ENCODE measurements at regions not wholly inside any gene's neighbourhood (a gene's known extent, or its start where the extent isn't known, plus 50 kb on each side); places are given as distances from the start of the nearest gene placed in this dataset.

DNA sequence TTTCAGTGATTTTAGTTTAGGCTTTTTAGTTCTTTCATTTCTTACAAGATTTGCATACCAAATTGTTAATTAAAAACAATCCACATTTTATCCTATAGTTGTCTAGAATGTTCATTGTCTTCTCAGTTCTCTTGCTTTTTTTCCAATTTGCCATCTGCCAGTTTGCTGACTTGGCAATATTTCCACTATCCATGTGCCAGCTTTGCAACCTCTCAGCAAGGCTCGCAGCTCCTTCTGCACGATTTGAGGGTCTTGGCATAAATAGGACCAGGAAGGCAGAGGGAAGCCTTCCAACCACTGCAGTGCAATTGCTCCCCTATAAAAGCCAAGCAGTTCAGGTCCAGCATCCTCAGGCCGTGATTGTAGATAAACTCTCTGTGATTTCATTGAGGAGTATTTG lies 306.8 kb upstream of the FMN2 start:
- no peak overlapping the region for H3K27ac ChIP-seq (ENCODE audit: low read depth, low read length)
- H3K9me3 ChIP-seq (ENCODE audit: control insufficient read depth in 5 of 5, low read length in 5 of 5), result peaks cover 0 to 5% (median 0%) of the 10 kb centered on the region in 5 donors

DNA sequence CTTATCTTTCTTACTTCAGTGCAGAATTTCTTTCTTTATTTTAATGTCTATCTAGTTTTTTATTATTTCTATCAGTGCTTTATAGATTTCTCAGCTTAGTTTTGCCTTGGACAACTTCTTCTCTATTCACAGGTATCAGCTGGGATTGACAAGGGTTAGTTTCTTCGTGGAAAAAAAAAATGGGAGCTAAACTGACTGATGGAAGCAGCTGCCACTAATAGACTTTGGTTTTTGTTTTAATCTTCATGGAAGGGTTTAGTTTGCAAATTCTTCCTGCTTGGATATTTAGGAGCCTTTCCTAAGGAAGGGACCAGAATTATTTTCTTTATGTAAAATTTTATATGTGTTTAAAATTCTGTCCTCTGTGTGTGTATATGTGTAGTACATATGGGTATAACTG lies 306.1 kb upstream of the FMN2 start:
- H3K27ac ChIP-seq (ENCODE audit: low read depth, low read length), result no peak overlapping the region
- peaks cover 0 to 5% (median 0%) of the 10 kb centered on the region in 5 donors for H3K9me3 ChIP-seq (ENCODE audit: control insufficient read depth in 5 of 5, low read length in 5 of 5)
- H3K36me3 ChIP-seq (ENCODE audit: control insufficient read depth in 5 of 5, insufficient read depth in 5 of 5, low read length in 5 of 5), result no peaks in the 10 kb centered on the region
- H3K9ac ChIP-seq (ENCODE audit: low read length in 5 of 5), result no peak overlapping the region
- no peaks in the 10 kb centered on the region for H3K4me1 ChIP-seq (ENCODE audit: control insufficient read depth in 5 of 5, insufficient read depth in 5 of 5, low read length in 5 of 5)
- H3K27me3 ChIP-seq (ENCODE audit: control insufficient read depth in 5 of 5, insufficient read depth in 4 of 5, low read length in 5 of 5), result peaks cover 0 to 4% (median 3%) of the 10 kb centered on the region in 5 donors
- no peak overlapping the region for H3K4me3 ChIP-seq (ENCODE audit: low read depth in 1 of 5, low read length in 5 of 5)

More for the DNA sequence above, 306.8 kb upstream of the FMN2 start:
- peaks cover 0 to 4% (median 3%) of the 10 kb centered on the region in 5 donors for H3K27me3 ChIP-seq (ENCODE audit: control insufficient read depth in 5 of 5, insufficient read depth in 4 of 5, low read length in 5 of 5)
- no peak overlapping the region for H3K9ac ChIP-seq (ENCODE audit: low read length in 5 of 5)
- no peaks in the 10 kb centered on the region for H3K4me1 ChIP-seq (ENCODE audit: control insufficient read depth in 5 of 5, insufficient read depth in 5 of 5, low read length in 5 of 5)
- H3K4me3 ChIP-seq (ENCODE audit: low read depth in 1 of 5, low read length in 5 of 5), result no peak overlapping the region
- no peaks in the 10 kb centered on the region for H3K36me3 ChIP-seq (ENCODE audit: control insufficient read depth in 5 of 5, insufficient read depth in 5 of 5, low read length in 5 of 5)

- Histone ChIP-seq H3K4me1 (ENCODE audit: control insufficient read depth in 5 of 5, insufficient read depth in 5 of 5, low read length in 5 of 5) (no peaks in the 10 kb centered on the region), H3K4me3 (ENCODE audit: low read depth in 1 of 5, low read length in 5 of 5) (no peak overlapping the region)
These were observed 305.2 kb upstream of the FMN2 start for GRCh38 chr1:239786464-239786863.

DNA sequence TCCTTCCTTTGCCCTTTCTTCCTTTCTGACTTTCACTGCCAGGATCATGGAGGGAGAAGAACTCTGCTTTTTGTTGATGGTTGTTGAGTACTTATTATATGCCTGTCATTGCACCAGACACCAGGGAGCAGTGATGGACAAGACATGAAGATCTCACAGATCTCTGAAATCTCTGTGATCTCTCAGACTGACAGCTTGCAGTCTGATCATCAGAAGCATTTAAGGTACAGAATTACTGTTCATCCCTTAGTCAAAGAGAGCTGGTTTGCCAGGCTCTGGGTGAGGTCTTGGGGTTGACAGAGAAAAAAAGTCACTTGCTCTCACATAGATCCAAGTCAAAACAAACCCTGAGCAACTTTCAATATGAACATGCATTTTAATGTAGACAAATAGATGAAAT lies 299.5 kb upstream of the FMN2 start:
- Histone ChIP-seq H3K27ac (ENCODE audit: low read depth, low read length) (no peak overlapping the region), H3K36me3 (ENCODE audit: control insufficient read depth in 5 of 5, insufficient read depth in 5 of 5, low read length in 5 of 5) (no peaks in the 10 kb centered on the region), H3K27me3 (ENCODE audit: control insufficient read depth in 5 of 5, insufficient read depth in 4 of 5, low read length in 5 of 5) (peaks cover 0 to 3% (median 0%) of the 10 kb centered on the region in 5 donors), H3K4me3 (ENCODE audit: low read depth in 1 of 5, low read length in 5 of 5) (no peak overlapping the region), H3K4me1 (ENCODE audit: control insufficient read depth in 5 of 5, insufficient read depth in 5 of 5, low read length in 5 of 5) (peaks cover 0 to 3% (median 0%) of the 10 kb centered on the region in 5 donors), H3K9ac (ENCODE audit: low read length in 5 of 5) (no peak overlapping the region), H3K9me3 (ENCODE audit: control insufficient read depth in 5 of 5, low read length in 5 of 5) (no peaks in the 10 kb centered on the region)

More at GRCh38 chr1:239786464-239786863, 305.2 kb upstream of the FMN2 start:
- H3K9me3 ChIP-seq (ENCODE audit: control insufficient read depth in 5 of 5, low read length in 5 of 5), result no peaks in the 10 kb centered on the region
- H3K9ac ChIP-seq (ENCODE audit: low read length in 5 of 5), result no peak overlapping the region
- no peaks in the 10 kb centered on the region for H3K36me3 ChIP-seq (ENCODE audit: control insufficient read depth in 5 of 5, insufficient read depth in 5 of 5, low read length in 5 of 5)
- no peak overlapping the region for H3K27ac ChIP-seq (ENCODE audit: low read depth, low read length)
- peaks cover 0 to 4% (median 3%) of the 10 kb centered on the region in 5 donors for H3K27me3 ChIP-seq (ENCODE audit: control insufficient read depth in 5 of 5, insufficient read depth in 4 of 5, low read length in 5 of 5)

- H3K9ac ChIP-seq (ENCODE audit: low read length in 5 of 5), result no peak overlapping the region
- no peak overlapping the region for H3K4me3 ChIP-seq (ENCODE audit: low read depth in 1 of 5, low read length in 5 of 5)
- no peak overlapping the region for H3K27ac ChIP-seq (ENCODE audit: low read depth, low read length)
- H3K9me3 ChIP-seq (ENCODE audit: control insufficient read depth in 5 of 5, low read length in 5 of 5), result no peaks in the 10 kb centered on the region
- H3K4me1 ChIP-seq (ENCODE audit: control insufficient read depth in 5 of 5, insufficient read depth in 5 of 5, low read length in 5 of 5), result peaks cover 0 to 3% (median 0%) of the 10 kb centered on the region in 5 donors
- no peaks in the 10 kb centered on the region for H3K36me3 ChIP-seq (ENCODE audit: control insufficient read depth in 5 of 5, insufficient read depth in 5 of 5, low read length in 5 of 5)
- peaks cover 0 to 2% (median 0%) of the 10 kb centered on the region in 5 donors for H3K27me3 ChIP-seq (ENCODE audit: control insufficient read depth in 5 of 5, insufficient read depth in 4 of 5, low read length in 5 of 5)
These were observed 296.4 kb upstream of the FMN2 start for GRCh38 chr1:239795304-239795703.

DNA sequence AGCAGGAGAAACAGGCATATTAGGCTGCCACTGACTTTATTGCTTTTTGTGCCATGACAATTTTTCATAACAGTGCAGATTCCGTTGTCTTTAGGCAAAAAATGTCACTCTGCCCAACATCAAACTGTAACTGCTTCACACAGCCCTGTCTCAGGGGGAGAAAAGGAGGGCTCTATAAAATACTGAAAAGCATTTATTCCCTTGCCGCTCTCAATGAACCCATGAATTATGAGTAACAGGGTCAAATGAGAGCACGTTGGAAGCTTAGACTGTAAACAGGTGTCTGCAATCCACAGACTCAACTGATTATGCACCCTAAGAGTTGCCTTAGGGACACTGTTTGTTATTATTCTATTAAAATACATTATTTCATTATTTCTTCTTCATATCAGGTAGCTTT lies 292.1 kb upstream of the FMN2 start:
- H3K27ac ChIP-seq (ENCODE audit: low read depth, low read length), result no peak overlapping the region
- H3K4me3 ChIP-seq (ENCODE audit: low read depth in 1 of 5, low read length in 5 of 5), result no peak overlapping the region
- H3K36me3 ChIP-seq (ENCODE audit: control insufficient read depth in 5 of 5, insufficient read depth in 5 of 5, low read length in 5 of 5), result no peaks in the 10 kb centered on the region
- H3K4me1 ChIP-seq (ENCODE audit: control insufficient read depth in 5 of 5, insufficient read depth in 5 of 5, low read length in 5 of 5), result peaks cover 0 to 3% (median 0%) of the 10 kb centered on the region in 5 donors
- H3K9me3 ChIP-seq (ENCODE audit: control insufficient read depth in 5 of 5, low read length in 5 of 5), result no peaks in the 10 kb centered on the region
- H3K9ac ChIP-seq (ENCODE audit: low read length in 5 of 5), result no peak overlapping the region
- H3K27me3 ChIP-seq (ENCODE audit: control insufficient read depth in 5 of 5, insufficient read depth in 4 of 5, low read length in 5 of 5), result peaks cover 0 to 5% (median 2%) of the 10 kb centered on the region in 5 donors

DNA sequence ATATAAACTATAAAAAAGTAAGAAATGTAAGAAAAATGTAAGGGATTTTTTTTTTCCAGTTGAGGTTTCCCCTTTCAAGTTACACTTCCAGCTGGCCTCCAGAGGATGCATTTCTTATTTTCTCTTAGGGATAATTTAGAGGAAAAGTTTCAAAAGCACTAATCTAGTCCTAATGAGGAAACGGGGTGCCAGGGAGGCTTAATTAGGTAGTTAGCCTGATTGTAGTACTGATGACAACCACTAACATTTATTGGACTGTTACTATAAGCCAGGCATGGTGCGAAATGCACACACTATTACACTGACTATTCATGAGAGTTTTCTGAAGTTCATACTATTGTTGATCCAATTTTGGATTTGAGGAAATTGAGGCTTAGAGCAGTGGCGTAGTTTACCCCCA lies 290.8 kb upstream of the FMN2 start:
- peaks cover 0 to 5% (median 2%) of the 10 kb centered on the region in 5 donors for H3K27me3 ChIP-seq (ENCODE audit: control insufficient read depth in 5 of 5, insufficient read depth in 4 of 5, low read length in 5 of 5)
- no peaks in the 10 kb centered on the region for H3K4me1 ChIP-seq (ENCODE audit: control insufficient read depth in 5 of 5, insufficient read depth in 5 of 5, low read length in 5 of 5)
- H3K4me3 ChIP-seq (ENCODE audit: low read depth in 1 of 5, low read length in 5 of 5), result no peak overlapping the region
- no peaks in the 10 kb centered on the region for H3K9me3 ChIP-seq (ENCODE audit: control insufficient read depth in 5 of 5, low read length in 5 of 5)
- H3K27ac ChIP-seq (ENCODE audit: low read depth, low read length), result no peak overlapping the region
- H3K9ac ChIP-seq (ENCODE audit: low read length in 5 of 5), result no peak overlapping the region
- no peaks in the 10 kb centered on the region for H3K36me3 ChIP-seq (ENCODE audit: control insufficient read depth in 5 of 5, insufficient read depth in 5 of 5, low read length in 5 of 5)

DNA sequence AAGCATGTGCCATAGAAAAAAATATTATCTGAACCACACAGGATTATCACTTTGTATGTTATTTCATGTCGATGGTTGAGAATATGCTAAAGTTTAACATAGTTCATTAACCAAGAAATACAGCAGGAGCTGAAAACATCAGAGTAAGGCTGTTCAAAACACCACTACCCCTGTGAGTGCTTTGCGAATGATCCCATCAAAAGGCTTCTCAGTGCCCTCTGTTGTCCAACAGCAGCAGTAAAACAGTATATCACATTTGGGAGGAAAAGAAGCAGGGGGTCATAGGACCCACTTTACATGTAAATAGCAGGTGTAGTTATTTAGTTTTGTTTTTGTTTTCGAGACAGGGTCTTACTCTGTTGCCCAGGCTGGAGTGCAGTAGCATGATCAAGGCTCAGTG lies 289.4 kb upstream of the FMN2 start:
- Histone ChIP-seq H3K9me3 (ENCODE audit: control insufficient read depth in 5 of 5, low read length in 5 of 5) (no peaks in the 10 kb centered on the region), H3K9ac (ENCODE audit: low read length in 5 of 5) (no peak overlapping the region), H3K27me3 (ENCODE audit: control insufficient read depth in 5 of 5, insufficient read depth in 4 of 5, low read length in 5 of 5) (peaks cover 0 to 5% (median 2%) of the 10 kb centered on the region in 5 donors), H3K36me3 (ENCODE audit: control insufficient read depth in 5 of 5, insufficient read depth in 5 of 5, low read length in 5 of 5) (no peaks in the 10 kb centered on the region), H3K4me1 (ENCODE audit: control insufficient read depth in 5 of 5, insufficient read depth in 5 of 5, low read length in 5 of 5) (no peaks in the 10 kb centered on the region), H3K27ac (ENCODE audit: low read depth, low read length) (no peak overlapping the region), H3K4me3 (ENCODE audit: low read depth in 1 of 5, low read length in 5 of 5) (no peak overlapping the region)

- H3K4me1 ChIP-seq (ENCODE audit: control insufficient read depth in 5 of 5, insufficient read depth in 5 of 5, low read length in 5 of 5), result no peaks in the 10 kb centered on the region
- no peaks in the 10 kb centered on the region for H3K36me3 ChIP-seq (ENCODE audit: control insufficient read depth in 5 of 5, insufficient read depth in 5 of 5, low read length in 5 of 5)
- peaks cover 0 to 5% (median 2%) of the 10 kb centered on the region in 5 donors for H3K27me3 ChIP-seq (ENCODE audit: control insufficient read depth in 5 of 5, insufficient read depth in 4 of 5, low read length in 5 of 5)
- H3K4me3 ChIP-seq (ENCODE audit: low read depth in 1 of 5, low read length in 5 of 5), result no peak overlapping the region
- no peak overlapping the region for H3K27ac ChIP-seq (ENCODE audit: low read depth, low read length)
- H3K9me3 ChIP-seq (ENCODE audit: control insufficient read depth in 5 of 5, low read length in 5 of 5), result no peaks in the 10 kb centered on the region
- H3K9ac ChIP-seq (ENCODE audit: low read length in 5 of 5), result no peak overlapping the region
These were observed 287.9 kb upstream of the FMN2 start for GRCh38 chr1:239803781-239804180.

DNA sequence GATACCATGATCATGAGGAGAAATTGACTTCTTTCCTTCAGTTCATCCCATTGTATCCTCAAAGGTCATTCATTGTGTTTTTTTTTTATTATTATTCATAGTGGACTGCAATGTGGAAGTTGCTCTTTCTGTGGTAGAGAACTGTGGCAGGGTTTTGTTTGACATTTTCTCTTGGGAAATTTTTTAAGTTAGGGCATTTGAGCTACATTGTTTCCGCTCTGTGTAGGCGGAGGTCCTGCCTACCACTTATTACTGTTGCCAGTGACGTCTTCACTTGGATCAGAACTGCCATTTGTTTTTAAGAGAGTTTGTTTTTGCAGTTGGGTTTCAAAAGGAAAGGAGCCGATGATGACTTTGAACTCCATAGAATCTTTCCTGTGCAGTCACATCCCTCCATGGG lies 287.4 kb upstream of the FMN2 start:
- H3K9ac ChIP-seq (ENCODE audit: low read length in 5 of 5), result no peak overlapping the region
- peaks cover 0 to 5% (median under 1%) of the 10 kb centered on the region in 5 donors for H3K27me3 ChIP-seq (ENCODE audit: control insufficient read depth in 5 of 5, insufficient read depth in 4 of 5, low read length in 5 of 5)
- H3K27ac ChIP-seq (ENCODE audit: low read depth, low read length), result no peak overlapping the region
- H3K4me1 ChIP-seq (ENCODE audit: control insufficient read depth in 5 of 5, insufficient read depth in 5 of 5, low read length in 5 of 5), result no peaks in the 10 kb centered on the region
- H3K36me3 ChIP-seq (ENCODE audit: control insufficient read depth in 5 of 5, insufficient read depth in 5 of 5, low read length in 5 of 5), result no peaks in the 10 kb centered on the region
- no peaks in the 10 kb centered on the region for H3K9me3 ChIP-seq (ENCODE audit: control insufficient read depth in 5 of 5, low read length in 5 of 5)
- H3K4me3 ChIP-seq (ENCODE audit: low read depth in 1 of 5, low read length in 5 of 5), result no peak overlapping the region

DNA sequence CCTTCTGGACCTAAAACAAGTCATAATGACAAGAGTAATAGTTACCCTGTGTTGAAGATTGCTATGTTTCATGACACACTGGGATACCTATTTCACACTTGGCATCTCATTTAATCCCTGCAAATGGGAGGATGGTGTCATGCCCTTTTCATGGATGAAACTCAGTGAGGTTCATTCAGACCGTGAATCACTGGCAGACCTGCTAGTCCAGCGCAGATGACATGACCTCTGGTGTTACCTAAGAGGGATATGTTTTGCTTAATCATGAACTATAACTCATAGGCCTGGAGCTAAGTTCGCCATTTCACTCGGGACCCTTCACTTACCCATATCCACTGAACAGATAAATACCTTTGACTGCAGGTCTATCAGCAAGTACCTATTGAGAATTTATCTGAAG lies 286.6 kb upstream of the FMN2 start:
- Histone ChIP-seq H3K27me3 (ENCODE audit: control insufficient read depth in 5 of 5, insufficient read depth in 4 of 5, low read length in 5 of 5) (peaks cover 0 to 5% (median 0%) of the 10 kb centered on the region in 5 donors), H3K4me1 (ENCODE audit: control insufficient read depth in 5 of 5, insufficient read depth in 5 of 5, low read length in 5 of 5) (peaks cover 0 to 4% (median 2%) of the 10 kb centered on the region in 5 donors), H3K4me3 (ENCODE audit: low read depth in 1 of 5, low read length in 5 of 5) (no peak overlapping the region), H3K36me3 (ENCODE audit: control insufficient read depth in 5 of 5, insufficient read depth in 5 of 5, low read length in 5 of 5) (no peaks in the 10 kb centered on the region), H3K9me3 (ENCODE audit: control insufficient read depth in 5 of 5, low read length in 5 of 5) (no peaks in the 10 kb centered on the region), H3K27ac (ENCODE audit: low read depth, low read length) (no peak overlapping the region), H3K9ac (ENCODE audit: low read length in 5 of 5) (no peak overlapping the region)
